ENCODE measurements at regions not wholly inside any gene's neighbourhood (a gene's known extent, or its start where the extent isn't known, plus 50 kb on each side); places are given as distances from the start of the nearest gene placed in this dataset.

DNA sequence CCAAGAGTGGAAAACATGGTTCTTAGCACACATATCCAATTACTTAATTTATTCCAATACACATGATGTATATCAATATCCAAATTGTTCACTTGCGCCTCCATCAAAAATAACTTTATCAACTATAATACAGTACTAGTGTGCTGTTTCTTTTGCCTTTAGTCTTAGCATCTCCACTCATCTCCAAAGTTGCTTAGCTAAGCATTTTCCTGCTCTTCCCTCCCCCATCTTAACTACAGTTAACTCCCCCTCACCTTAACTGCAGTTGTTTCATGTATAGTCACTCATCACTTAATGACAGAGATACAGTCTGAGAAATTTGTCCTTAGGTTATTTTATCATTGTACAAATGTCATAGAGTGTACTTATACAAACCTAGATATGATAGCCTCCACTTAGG is 705.2 kb upstream of the LINC00305 start:
- TF ChIP-seq BACH2 (CRISPR knock-in tag; IDR thresholded peaks at IDR 0.05; ENCODE audit: borderline replicate concordance) (no peak), ZNF70 (CRISPR knock-in tag; IDR thresholded peaks at IDR 0.05) (no peak), TSHZ2 (CRISPR knock-in tag; IDR thresholded peaks at IDR 0.05) (no peak), ZNF8 (CRISPR knock-in tag; IDR thresholded peaks at IDR 0.05) (no peak), TOX (CRISPR knock-in tag; IDR thresholded peaks at IDR 0.05; ENCODE audit: borderline replicate concordance) (no peak), CREB5 (CRISPR knock-in tag; IDR thresholded peaks at IDR 0.05; ENCODE audit: low read depth) (no peak), ARNTL (CRISPR knock-in tag; IDR thresholded peaks at IDR 0.05; ENCODE audit: borderline replicate concordance, low read depth) (no peak), TCF4 (CRISPR knock-in tag; IDR thresholded peaks at IDR 0.05; ENCODE audit: borderline replicate concordance) (no peak), ESRRG (CRISPR knock-in tag; IDR thresholded peaks at IDR 0.05) (no peak), CSDC2 (CRISPR knock-in tag; IDR thresholded peaks at IDR 0.05) (no peak)
- TF ChIP-seq, protein P1, sequence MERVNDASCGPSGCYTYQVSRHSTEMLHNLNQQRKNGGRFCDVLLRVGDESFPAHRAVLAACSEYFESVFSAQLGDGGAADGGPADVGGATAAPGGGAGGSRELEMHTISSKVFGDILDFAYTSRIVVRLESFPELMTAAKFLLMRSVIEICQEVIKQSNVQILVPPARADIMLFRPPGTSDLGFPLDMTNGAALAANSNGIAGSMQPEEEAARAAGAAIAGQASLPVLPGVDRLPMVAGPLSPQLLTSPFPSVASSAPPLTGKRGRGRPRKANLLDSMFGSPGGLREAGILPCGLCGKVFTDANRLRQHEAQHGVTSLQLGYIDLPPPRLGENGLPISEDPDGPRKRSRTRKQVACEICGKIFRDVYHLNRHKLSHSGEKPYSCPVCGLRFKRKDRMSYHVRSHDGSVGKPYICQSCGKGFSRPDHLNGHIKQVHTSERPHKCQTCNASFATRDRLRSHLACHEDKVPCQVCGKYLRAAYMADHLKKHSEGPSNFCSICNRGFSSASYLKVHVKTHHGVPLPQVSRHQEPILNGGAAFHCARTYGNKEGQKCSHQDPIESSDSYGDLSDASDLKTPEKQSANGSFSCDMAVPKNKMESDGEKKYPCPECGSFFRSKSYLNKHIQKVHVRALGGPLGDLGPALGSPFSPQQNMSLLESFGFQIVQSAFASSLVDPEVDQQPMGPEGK (CRISPR knock-in tag; IDR thresholded peaks at IDR 0.05; ENCODE audit: borderline replicate concordance) = no peak
- TF ChIP-seq, protein P2, sequence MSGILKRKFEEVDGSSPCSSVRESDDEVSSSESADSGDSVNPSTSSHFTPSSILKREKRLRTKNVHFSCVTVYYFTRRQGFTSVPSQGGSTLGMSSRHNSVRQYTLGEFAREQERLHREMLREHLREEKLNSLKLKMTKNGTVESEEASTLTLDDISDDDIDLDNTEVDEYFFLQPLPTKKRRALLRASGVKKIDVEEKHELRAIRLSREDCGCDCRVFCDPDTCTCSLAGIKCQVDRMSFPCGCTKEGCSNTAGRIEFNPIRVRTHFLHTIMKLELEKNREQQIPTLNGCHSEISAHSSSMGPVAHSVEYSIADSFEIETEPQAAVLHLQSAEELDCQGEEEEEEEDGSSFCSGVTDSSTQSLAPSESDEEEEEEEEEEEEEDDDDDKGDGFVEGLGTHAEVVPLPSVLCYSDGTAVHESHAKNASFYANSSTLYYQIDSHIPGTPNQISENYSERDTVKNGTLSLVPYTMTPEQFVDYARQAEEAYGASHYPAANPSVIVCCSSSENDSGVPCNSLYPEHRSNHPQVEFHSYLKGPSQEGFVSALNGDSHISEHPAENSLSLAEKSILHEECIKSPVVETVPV (CRISPR knock-in tag; IDR thresholded peaks at IDR 0.05) = no peak
- ATAC-seq = no peak

- no peak for ATAC-seq
- TF ChIP-seq CREB5 (CRISPR knock-in tag; IDR thresholded peaks at IDR 0.05; ENCODE audit: low read depth) (no peak), ZNF565 (CRISPR knock-in tag; conservative IDR thresholded peaks at IDR 0.05; ENCODE audit: low read depth) (no peak), ESRRG (CRISPR knock-in tag; IDR thresholded peaks at IDR 0.05) (no peak), PPARA (CRISPR knock-in tag; IDR thresholded peaks at IDR 0.05; ENCODE audit: borderline replicate concordance) (no peak), POU6F1 (CRISPR knock-in tag; IDR thresholded peaks at IDR 0.05; ENCODE audit: borderline replicate concordance, low read depth) (no peak), OSR1 (CRISPR knock-in tag; IDR thresholded peaks at IDR 0.05) (no peak), TCF4 (CRISPR knock-in tag; IDR thresholded peaks at IDR 0.05; ENCODE audit: borderline replicate concordance) (no peak), ARNTL (CRISPR knock-in tag; IDR thresholded peaks at IDR 0.05; ENCODE audit: borderline replicate concordance, low read depth) (no peak), ZFP30 (CRISPR knock-in tag; IDR thresholded peaks at IDR 0.05) (no peak), ZNF70 (CRISPR knock-in tag; IDR thresholded peaks at IDR 0.05) (no peak), TOX (CRISPR knock-in tag; IDR thresholded peaks at IDR 0.05; ENCODE audit: borderline replicate concordance) (no peak), SNAI2 (CRISPR knock-in tag; IDR thresholded peaks at IDR 0.05) (no peak), ZC3H10 (CRISPR knock-in tag; IDR thresholded peaks at IDR 0.05) (no peak), ISL1 (CRISPR knock-in tag; IDR thresholded peaks at IDR 0.05) (no peak), GLIS3 (CRISPR knock-in tag; IDR thresholded peaks at IDR 0.05) (no peak)
- TF ChIP-seq, protein P2 (CRISPR knock-in tag; IDR thresholded peaks at IDR 0.05) = no peak
Measured at GRCh38 chr18:64852281-64852680, 703.4 kb upstream of the LINC00305 start.
